GM12873 (cell line): ENCODE measurements at regions not wholly inside any gene's neighbourhood (a gene's known extent, or its start where the extent isn't known, plus 50 kb on each side); places are given as distances from the start of the nearest gene placed in this dataset.

Source experiments
- CTCF ChIP-seq: IDR thresholded peaks from 2 replicates; pipeline ENCODE4 v1.5.1; 2012; ENCODE audit warnings: low read depth, mild to moderate bottlenecking, moderate library complexity, low read length, control low read depth; ENCODE audit not compliant: insufficient read depth; ENCODE audit errors: missing control alignments

GRCh38 chr1:94362466-94363058, 55.6 kb upstream of the ABCD3 start:
- no peak for TF ChIP-seq CTCF

DNA sequence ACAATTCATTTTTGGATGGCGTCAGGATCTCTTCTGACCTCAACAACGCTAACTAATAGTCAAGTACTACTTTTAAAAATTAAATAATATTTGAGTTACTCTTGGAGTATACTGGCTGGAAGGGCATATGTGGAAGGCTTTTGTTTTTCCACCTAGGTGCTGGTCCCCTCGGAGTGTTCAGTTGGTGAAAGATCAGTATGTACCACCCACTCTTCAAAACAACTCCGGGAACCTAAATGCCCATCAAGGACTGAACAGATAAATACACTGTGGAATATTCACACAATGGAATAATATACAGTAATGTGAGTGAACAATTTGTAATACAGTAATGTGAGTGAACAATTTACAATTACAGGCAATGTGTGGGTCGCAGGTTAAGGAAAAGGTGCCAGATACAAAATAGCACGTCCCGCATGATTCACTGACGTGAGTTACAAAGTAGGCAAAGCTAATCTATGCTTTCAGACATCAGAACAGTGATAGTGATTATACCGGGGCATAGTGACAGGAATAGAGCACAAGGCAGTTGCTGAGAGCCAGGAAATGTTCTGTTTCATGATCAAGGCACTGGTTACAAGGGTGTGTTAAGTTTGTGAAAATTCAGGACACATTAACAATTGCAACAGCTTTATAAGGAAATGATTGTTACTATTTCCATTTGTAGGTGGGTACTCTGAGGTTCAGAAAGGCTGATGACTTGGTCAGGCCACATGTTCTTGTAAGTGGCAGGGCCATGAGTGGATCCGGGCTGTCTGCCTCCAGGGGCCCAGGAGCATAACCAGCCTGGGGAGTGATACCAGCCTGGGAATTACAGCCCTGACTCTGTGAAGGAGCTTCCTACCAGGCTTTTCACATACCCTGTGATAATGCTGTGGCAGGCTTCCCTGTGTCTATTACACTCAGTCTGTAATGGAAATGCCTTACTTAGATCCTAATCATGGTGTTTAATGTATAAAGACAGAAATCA, 59.3 kb upstream of the ABCD3 start:
- TF ChIP-seq CTCF: no peak

DNA sequence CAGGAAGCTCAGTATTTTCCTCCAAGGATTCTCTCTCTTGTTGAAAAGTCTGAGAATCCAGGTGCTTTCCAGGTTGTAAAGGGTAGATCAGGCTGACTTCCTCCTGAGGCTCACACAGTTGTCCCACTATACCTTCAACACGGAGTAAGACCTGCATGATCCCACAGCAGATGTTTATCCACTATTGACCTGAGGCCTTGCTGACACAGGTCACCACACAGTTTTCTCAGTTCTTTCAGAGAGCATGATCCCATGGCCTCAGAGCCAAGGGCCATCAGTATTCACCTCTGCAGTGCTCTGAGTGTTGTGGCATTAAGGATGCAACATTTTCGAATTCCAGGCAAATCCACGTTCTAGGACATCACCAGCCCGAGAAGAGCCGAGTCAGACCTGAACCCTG, 60.5 kb upstream of the ABCD3 start:
- no peak for TF ChIP-seq CTCF

- no peak for TF ChIP-seq CTCF
Measured at GRCh38 chr1:94355485-94355980, 62.7 kb upstream of the ABCD3 start.

GRCh38 chr1:94351481-94351880, 66.7 kb upstream of the ABCD3 start:
- TF ChIP-seq CTCF: no peak

- no peak for TF ChIP-seq CTCF
Measured at GRCh38 chr1:94350350-94350924, 67.8 kb upstream of the ABCD3 start.

GRCh38 chr1:94349853-94350252, 68.3 kb upstream of the ABCD3 start:
- no peak for TF ChIP-seq CTCF
